Fibroblast of the conjunctiva (primary cell): ENCODE measurements at regions not wholly inside any gene's neighbourhood (a gene's known extent, or its start where the extent isn't known, plus 50 kb on each side); places are given as distances from the start of the nearest gene placed in this dataset.

ENCODE experiments used
- DNase-seq: peaks from one replicate; pipeline ENCODE4 v3.0.0-alpha.2; 2010; ENCODE audit warnings: low read depth

GRCh38 chr11:27191639-27192038, 151.0 kb downstream of the BBOX1 start:
- no peak for DNase-seq

GRCh38 chr11:27188696-27189095, 148.1 kb downstream of the BBOX1 start:
- no peak for DNase-seq

GRCh38 chr11:27187848-27188621, 147.4 kb downstream of the BBOX1 start:
- DNase-seq: no peak

- DNase-seq: no peak
Measured at GRCh38 chr11:27187075-27187847, 146.6 kb downstream of the BBOX1 start.

- no peak for DNase-seq
Measured at GRCh38 chr11:27186580-27186979, 146.0 kb downstream of the BBOX1 start.

GRCh38 chr11:27184458-27185312, 144.1 kb downstream of the BBOX1 start:
- no peak for DNase-seq

GRCh38 chr11:27183672-27184457, 143.2 kb downstream of the BBOX1 start:
- DNase-seq: peak; percentile 63

GRCh38 chr11:27179334-27179733, 138.7 kb downstream of the BBOX1 start:
- DNase-seq: no peak

GRCh38 chr11:27178859-27179258, 138.2 kb downstream of the BBOX1 start:
- no peak for DNase-seq
